Activated CD4-positive, alpha-beta T cell treated with anti-CD3 and anti-CD28 coated beads, Interleukin-2, amount 10 ng/mL, durations not matched to agents 7 days and 5 days (primary cell): ENCODE measurements at regions not wholly inside any gene's neighbourhood (a gene's known extent, or its start where the extent isn't known, plus 50 kb on each side); places are given as distances from the start of the nearest gene placed in this dataset.

Experiments
- CTCF ChIA-PET: fragments of 350-600 bp; sonication (Branson Sonifier 250); formaldehyde crosslinking; loops from one replicate; lab custom pipeline; 2021; ENCODE audit warnings: antibody characterized with exemption; lab: Charles Lee
- POLR2A ChIA-PET: fragments of 350-600 bp; sonication (Branson Sonifier 250); formaldehyde crosslinking; loops from one replicate; lab custom pipeline; 2021; ENCODE audit warnings: antibody characterized with exemption; lab: Charles Lee
- DNase-seq: peaks from one replicate; pipeline ENCODE4 v3.0.0-alpha.2; 2020
- H3K27ac Mint-ChIP-seq: one replicate; pipeline ENCODE4 v1.8.0; 2021; ENCODE audit warnings: mild to moderate bottlenecking, moderate library complexity, mixed read lengths
- H3K27me3 Mint-ChIP-seq: one replicate; pipeline ENCODE4 v1.8.0; 2021; ENCODE audit warnings: mixed read lengths
- H3K36me3 Mint-ChIP-seq: one replicate; pipeline ENCODE4 v1.8.0; 2021; ENCODE audit warnings: low read depth, mixed read lengths
- H3K4me1 Mint-ChIP-seq: one replicate; pipeline ENCODE4 v1.8.0; 2021; ENCODE audit warnings: mixed read lengths
- H3K4me3 Mint-ChIP-seq: one replicate; pipeline ENCODE4 v1.8.0; 2021; ENCODE audit warnings: mild to moderate bottlenecking, moderate library complexity, mixed read lengths
- H3K9me3 Mint-ChIP-seq: one replicate; pipeline ENCODE4 v1.8.0; 2021; ENCODE audit warnings: mixed read lengths

GRCh38 chr13:112141643-112142400 lies 74.9 kb downstream of the SOX1 start:
- POLR2A ChIA-PET, result no interaction called here

GRCh38 chr13:112142401-112142930 lies 75.5 kb downstream of the SOX1 start:
- H3K4me3 Mint-ChIP-seq, result no peak overlapping the region
- CTCF ChIA-PET, result no interaction called here
- H3K9me3 Mint-ChIP-seq, result peaks cover under 1% of the 10 kb centered on the region
- H3K36me3 Mint-ChIP-seq, result no peaks in the 10 kb centered on the region
- no peaks in the 10 kb centered on the region for H3K27me3 Mint-ChIP-seq
- DNase-seq, result no peak
- POLR2A ChIA-PET, result no interaction called here
- no peaks in the 10 kb centered on the region for H3K4me1 Mint-ChIP-seq
- H3K27ac Mint-ChIP-seq, result no peak overlapping the region

More at GRCh38 chr13:112141643-112142400, 74.9 kb downstream of the SOX1 start:
- H3K9me3 Mint-ChIP-seq, result no peaks in the 10 kb centered on the region
- no peak overlapping the region for H3K27ac Mint-ChIP-seq
- no peaks in the 10 kb centered on the region for H3K4me1 Mint-ChIP-seq
- CTCF ChIA-PET, result interaction anchor here (0.6 kb wide), 1 partner anchor 1269 kb away, joined by 3 read pairs; no protein-coding TSS in a partner anchor
- no peaks in the 10 kb centered on the region for H3K36me3 Mint-ChIP-seq
- DNase-seq, result no peak
- no peak overlapping the region for H3K4me3 Mint-ChIP-seq
- no peaks in the 10 kb centered on the region for H3K27me3 Mint-ChIP-seq

GRCh38 chr13:112143046-112143752 lies 76.2 kb downstream of the SOX1 start:
- CTCF ChIA-PET, result no interaction called here
- POLR2A ChIA-PET, result no interaction called here
- Mint-ChIP-seq H3K4me1 (no peaks in the 10 kb centered on the region), H3K27ac (no peak overlapping the region), H3K36me3 (no peaks in the 10 kb centered on the region), H3K27me3 (no peaks in the 10 kb centered on the region), H3K9me3 (peaks cover 2% of the 10 kb centered on the region), H3K4me3 (no peak overlapping the region)
- no peak for DNase-seq

GRCh38 chr13:112143753-112144615 lies 77.0 kb downstream of the SOX1 start:
- Mint-ChIP-seq H3K4me1 (no peaks in the 10 kb centered on the region), H3K27me3 (no peaks in the 10 kb centered on the region), H3K27ac (no peak overlapping the region), H3K4me3 (no peak overlapping the region), H3K36me3 (no peaks in the 10 kb centered on the region), H3K9me3 (peaks cover 9% of the 10 kb centered on the region)
- POLR2A ChIA-PET, result interaction anchor here (0.6 kb wide), 1 partner anchor 257 kb away, joined by 3 read pairs; no protein-coding TSS in a partner anchor
- CTCF ChIA-PET, result no interaction called here
- DNase-seq, result no peak

GRCh38 chr13:112144616-112145550 lies 77.9 kb downstream of the SOX1 start:
- Mint-ChIP-seq H3K4me3 (no peak overlapping the region), H3K27me3 (no peaks in the 10 kb centered on the region), H3K27ac (no peak overlapping the region), H3K9me3 (peaks cover 9% of the 10 kb centered on the region), H3K4me1 (no peaks in the 10 kb centered on the region), H3K36me3 (no peaks in the 10 kb centered on the region)
- ChIA-PET POLR2A (interaction anchor here (0.6 kb wide), 1 partner anchor 256 kb away, joined by 3 read pairs; no protein-coding TSS in a partner anchor), CTCF (no interaction called here)
- no peak for DNase-seq

GRCh38 chr13:112145551-112146360 lies 78.8 kb downstream of the SOX1 start:
- Mint-ChIP-seq H3K9me3 (peaks cover 12% of the 10 kb centered on the region), H3K4me1 (no peaks in the 10 kb centered on the region), H3K27ac (no peak overlapping the region), H3K4me3 (no peak overlapping the region), H3K27me3 (no peaks in the 10 kb centered on the region), H3K36me3 (no peaks in the 10 kb centered on the region)
- ChIA-PET CTCF (no interaction called here), POLR2A (no interaction called here)
- no peak for DNase-seq

GRCh38 chr13:112150352-112150751 lies 83.4 kb downstream of the SOX1 start:
- H3K4me1 Mint-ChIP-seq, result no peaks in the 10 kb centered on the region
- no peak overlapping the region for H3K4me3 Mint-ChIP-seq
- no peak overlapping the region for H3K27ac Mint-ChIP-seq
- H3K27me3 Mint-ChIP-seq, result no peaks in the 10 kb centered on the region
- no peak for DNase-seq
- peaks cover 12% of the 10 kb centered on the region for H3K9me3 Mint-ChIP-seq
- CTCF ChIA-PET, result no interaction called here
- POLR2A ChIA-PET, result no interaction called here
- H3K36me3 Mint-ChIP-seq, result no peaks in the 10 kb centered on the region

- POLR2A ChIA-PET, result no interaction called here
- Mint-ChIP-seq H3K36me3 (no peaks in the 10 kb centered on the region), H3K4me1 (no peaks in the 10 kb centered on the region), H3K4me3 (no peak overlapping the region), H3K27me3 (peaks cover 1% of the 10 kb centered on the region), H3K9me3 (peaks cover 10% of the 10 kb centered on the region), H3K27ac (no peak overlapping the region)
- CTCF ChIA-PET, result no interaction called here
- DNase-seq, result no peak
Measured at GRCh38 chr13:112152846-112153245, 85.9 kb downstream of the SOX1 start.

GRCh38 chr13:112153364-112153763 lies 86.4 kb downstream of the SOX1 start:
- Mint-ChIP-seq H3K4me3 (no peak overlapping the region), H3K9me3 (peaks cover 9% of the 10 kb centered on the region), H3K27me3 (peaks cover 2% of the 10 kb centered on the region), H3K27ac (no peak overlapping the region), H3K36me3 (no peaks in the 10 kb centered on the region), H3K4me1 (no peaks in the 10 kb centered on the region)
- ChIA-PET POLR2A (no interaction called here), CTCF (no interaction called here)
- no peak for DNase-seq

- Mint-ChIP-seq H3K36me3 (no peaks in the 10 kb centered on the region), H3K4me1 (no peaks in the 10 kb centered on the region), H3K27me3 (peaks cover 2% of the 10 kb centered on the region), H3K27ac (no peak overlapping the region), H3K9me3 (peaks cover 4% of the 10 kb centered on the region), H3K4me3 (no peak overlapping the region)
- CTCF ChIA-PET, result no interaction called here
- POLR2A ChIA-PET, result no interaction called here
- DNase-seq, result no peak
Measured at GRCh38 chr13:112153846-112154245, 86.9 kb downstream of the SOX1 start.

- Mint-ChIP-seq H3K4me3 (no peak overlapping the region), H3K4me1 (no peaks in the 10 kb centered on the region), H3K9me3 (peaks cover 3% of the 10 kb centered on the region), H3K36me3 (no peaks in the 10 kb centered on the region), H3K27me3 (peaks cover 2% of the 10 kb centered on the region), H3K27ac (no peak overlapping the region)
- ChIA-PET POLR2A (no interaction called here), CTCF (no interaction called here)
- DNase-seq, result no peak
Measured at GRCh38 chr13:112154301-112155060, 87.5 kb downstream of the SOX1 start.
